Glutamatergic neuron (in vitro differentiated cells): ENCODE measurements at regions not wholly inside any gene's neighbourhood (a gene's known extent, or its start where the extent isn't known, plus 50 kb on each side); places are given as distances from the start of the nearest gene placed in this dataset.
A peak's percentile ranks its signal among the peaks of the same experiment; 100 is the strongest.

Experiments used
- DNase-seq: peaks from one replicate; pipeline ENCODE4 v3.0.0; 2022
- H3K27ac Mint-ChIP-seq: one replicate; pipeline ENCODE4 v1.8.0; 2020; ENCODE audit warnings: mild to moderate bottlenecking, mixed read lengths, inconsistent platforms; ENCODE audit not compliant: unreplicated experiment
- H3K27me3 Mint-ChIP-seq: one replicate; pipeline ENCODE4 v1.8.0; 2020; ENCODE audit warnings: mild to moderate bottlenecking, moderate library complexity, mixed read lengths, inconsistent platforms; ENCODE audit not compliant: unreplicated experiment
- H3K36me3 Mint-ChIP-seq: one replicate; pipeline ENCODE4 v1.8.0; 2020; ENCODE audit warnings: mild to moderate bottlenecking, mixed read lengths, inconsistent platforms; ENCODE audit not compliant: unreplicated experiment
- H3K4me1 Mint-ChIP-seq: one replicate; pipeline ENCODE4 v1.8.0; 2020; ENCODE audit warnings: mild to moderate bottlenecking, low read depth, mixed read lengths, inconsistent platforms; ENCODE audit not compliant: unreplicated experiment
- H3K4me3 Mint-ChIP-seq: one replicate; pipeline ENCODE4 v1.8.0; 2020; ENCODE audit warnings: mild to moderate bottlenecking, mixed read lengths, inconsistent platforms; ENCODE audit not compliant: unreplicated experiment
- H3K9me3 Mint-ChIP-seq: one replicate; pipeline ENCODE4 v1.8.0; 2020; ENCODE audit warnings: mild to moderate bottlenecking, moderate library complexity, mixed read lengths, inconsistent platforms; ENCODE audit not compliant: unreplicated experiment
- CTCF ChIP-seq: fragments of 200-600 bp; sonication (generic); IDR thresholded peaks from one replicate; pipeline ENCODE4 v1.5.0; 2021; ENCODE audit not compliant: partially characterized antibody, unreplicated experiment

GRCh38 chr2:34030273-34030672 is 431.2 kb upstream of the FAM98A start:
- Mint-ChIP-seq H3K4me3 (no peak overlapping the region), H3K4me1 (no peaks in the 10 kb centered on the region), H3K9me3 (no peaks in the 10 kb centered on the region), H3K27ac (no peak overlapping the region), H3K36me3 (no peaks in the 10 kb centered on the region), H3K27me3 (no peaks in the 10 kb centered on the region)
- DNase-seq, result no peak
- no peak for TF ChIP-seq CTCF

GRCh38 chr2:34029073-34029472 is 430.0 kb upstream of the FAM98A start:
- Mint-ChIP-seq H3K27ac (no peak overlapping the region), H3K4me3 (no peak overlapping the region), H3K9me3 (no peaks in the 10 kb centered on the region), H3K4me1 (no peaks in the 10 kb centered on the region), H3K36me3 (no peaks in the 10 kb centered on the region), H3K27me3 (no peaks in the 10 kb centered on the region)
- no peak for DNase-seq
- no peak for TF ChIP-seq CTCF

- Mint-ChIP-seq H3K27me3 (no peaks in the 10 kb centered on the region), H3K27ac (no peak overlapping the region), H3K4me1 (no peaks in the 10 kb centered on the region), H3K4me3 (no peak overlapping the region), H3K36me3 (no peaks in the 10 kb centered on the region), H3K9me3 (no peaks in the 10 kb centered on the region)
- DNase-seq, result no peak
- no peak for TF ChIP-seq CTCF
These were observed 426.1 kb upstream of the FAM98A start for GRCh38 chr2:34025196-34025595.

GRCh38 chr2:34012715-34013302 is 413.7 kb upstream of the FAM98A start:
- H3K36me3 Mint-ChIP-seq, result no peaks in the 10 kb centered on the region
- peak; percentile 69 for TF ChIP-seq CTCF
- H3K4me3 Mint-ChIP-seq, result no peak overlapping the region
- no peaks in the 10 kb centered on the region for H3K9me3 Mint-ChIP-seq
- no peaks in the 10 kb centered on the region for H3K27me3 Mint-ChIP-seq
- peak; percentile 86 for DNase-seq
- no peak overlapping the region for H3K27ac Mint-ChIP-seq
- no peaks in the 10 kb centered on the region for H3K4me1 Mint-ChIP-seq

- no peaks in the 10 kb centered on the region for H3K27me3 Mint-ChIP-seq
- no peaks in the 10 kb centered on the region for H3K9me3 Mint-ChIP-seq
- H3K4me1 Mint-ChIP-seq, result no peaks in the 10 kb centered on the region
- DNase-seq, result no peak
- TF ChIP-seq CTCF, result no peak
- no peak overlapping the region for H3K27ac Mint-ChIP-seq
- no peaks in the 10 kb centered on the region for H3K36me3 Mint-ChIP-seq
- no peak overlapping the region for H3K4me3 Mint-ChIP-seq
These were observed 412.6 kb upstream of the FAM98A start for GRCh38 chr2:34011684-34012083.
